Bronchial epithelial cell (primary cell): ENCODE measurements at regions not wholly inside any gene's neighbourhood (a gene's known extent, or its start where the extent isn't known, plus 50 kb on each side); places are given as distances from the start of the nearest gene placed in this dataset.

Experiments used
- DNase-seq: peaks from one replicate; pipeline ENCODE4 v3.0.0-alpha.2; 2010; ENCODE audit warnings: low read depth
- FAIRE-seq: peaks from 2 replicates; lab custom pipeline; 2011; peaks lifted over from hg19 to GRCh38; lab: Jason Lieb, UNC
- H3K27me3 ChIP-seq: 2 replicates; pipeline ENCODE4 v1.5.1; 2011; ENCODE audit warnings: low read length; ENCODE audit not compliant: control insufficient read depth, insufficient read depth
- H3K36me3 ChIP-seq: 2 replicates; pipeline ENCODE4 v1.5.1; 2011; ENCODE audit warnings: low read length; ENCODE audit not compliant: control insufficient read depth, insufficient read depth
- H3K4me3 ChIP-seq: 2 replicates; pipeline ENCODE4 v1.5.1; 2011; ENCODE audit warnings: mild to moderate bottlenecking, low read depth, low read length, control low read depth
- CTCF ChIP-seq: IDR thresholded peaks from 2 replicates; pipeline ENCODE4 v1.5.1; 2011; ENCODE audit warnings: mild to moderate bottlenecking, moderate library complexity, low read length, control low read depth, inconsistent platforms; ENCODE audit not compliant: insufficient read depth, severe bottlenecking

- H3K4me3 ChIP-seq = no peak overlapping the region
- DNase-seq = no peak
- no peaks in the 10 kb centered on the region for H3K36me3 ChIP-seq
- peaks cover 2% of the 10 kb centered on the region for H3K27me3 ChIP-seq
- FAIRE-seq = no peak
- TF ChIP-seq CTCF = no peak
These were observed 212.6 kb upstream of the UBE2E2 start for GRCh38 chr3:22990291-22991200.

GRCh38 chr3:22994781-22995180 is 208.3 kb upstream of the UBE2E2 start:
- H3K27me3 ChIP-seq = peaks cover 2% of the 10 kb centered on the region
- FAIRE-seq (no peak), DNase-seq (no peak)
- no peak overlapping the region for H3K4me3 ChIP-seq
- no peak for TF ChIP-seq CTCF
- H3K36me3 ChIP-seq = no peaks in the 10 kb centered on the region

- DNase-seq (no peak), FAIRE-seq (no peak)
- H3K4me3 ChIP-seq = no peak overlapping the region
- TF ChIP-seq CTCF = no peak
- peaks cover 2% of the 10 kb centered on the region for H3K27me3 ChIP-seq
- no peaks in the 10 kb centered on the region for H3K36me3 ChIP-seq
These were observed 206.1 kb upstream of the UBE2E2 start for GRCh38 chr3:22996920-22997571.

- H3K36me3 ChIP-seq = no peaks in the 10 kb centered on the region
- TF ChIP-seq CTCF = no peak
- H3K27me3 ChIP-seq = peaks cover 2% of the 10 kb centered on the region
- DNase-seq (no peak), FAIRE-seq (no peak)
- H3K4me3 ChIP-seq = no peak overlapping the region
These were observed 202.8 kb upstream of the UBE2E2 start for GRCh38 chr3:23000371-23000770.

- Histone ChIP-seq H3K36me3 (no peaks in the 10 kb centered on the region), H3K4me3 (no peak overlapping the region), H3K27me3 (peaks cover 2% of the 10 kb centered on the region)
- DNase-seq (no peak), FAIRE-seq (no peak)
- no peak for TF ChIP-seq CTCF
These were observed 201.0 kb upstream of the UBE2E2 start for GRCh38 chr3:23002151-23002550.
